ENCODE measurements at regions not wholly inside any gene's neighbourhood (a gene's known extent, or its start where the extent isn't known, plus 50 kb on each side); places are given as distances from the start of the nearest gene placed in this dataset.

DNA sequence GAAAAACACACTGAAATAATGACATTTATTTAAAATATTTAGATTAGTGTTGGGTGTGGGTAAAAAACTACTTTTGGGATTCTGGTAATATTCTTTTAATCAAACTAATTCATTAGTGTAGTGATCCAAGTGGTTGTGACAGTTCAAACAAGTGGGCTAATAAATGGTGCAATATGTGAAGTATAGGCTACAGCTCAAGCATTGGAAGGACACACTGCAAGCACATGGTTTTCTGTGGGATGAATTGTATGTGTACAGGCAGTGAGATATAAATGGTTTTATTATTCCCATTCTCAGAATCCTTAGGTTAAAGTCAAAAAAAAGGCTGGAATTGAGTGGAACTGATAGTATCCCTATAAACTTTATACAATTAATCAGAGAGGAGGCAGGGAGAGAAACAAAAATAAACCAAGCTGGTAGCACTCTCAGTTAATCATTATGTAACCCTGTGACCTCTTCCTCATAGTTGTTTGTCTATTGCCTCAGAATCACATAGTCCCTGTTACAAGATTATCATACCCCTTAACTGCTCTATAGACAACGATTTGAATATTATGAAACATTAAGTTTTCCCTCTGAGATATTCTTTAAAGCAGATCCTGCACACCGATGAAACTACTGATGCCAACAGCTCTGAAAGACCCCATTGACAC is 1755.4 kb upstream of the ACO1 start:
- TF ChIP-seq, protein P1, sequence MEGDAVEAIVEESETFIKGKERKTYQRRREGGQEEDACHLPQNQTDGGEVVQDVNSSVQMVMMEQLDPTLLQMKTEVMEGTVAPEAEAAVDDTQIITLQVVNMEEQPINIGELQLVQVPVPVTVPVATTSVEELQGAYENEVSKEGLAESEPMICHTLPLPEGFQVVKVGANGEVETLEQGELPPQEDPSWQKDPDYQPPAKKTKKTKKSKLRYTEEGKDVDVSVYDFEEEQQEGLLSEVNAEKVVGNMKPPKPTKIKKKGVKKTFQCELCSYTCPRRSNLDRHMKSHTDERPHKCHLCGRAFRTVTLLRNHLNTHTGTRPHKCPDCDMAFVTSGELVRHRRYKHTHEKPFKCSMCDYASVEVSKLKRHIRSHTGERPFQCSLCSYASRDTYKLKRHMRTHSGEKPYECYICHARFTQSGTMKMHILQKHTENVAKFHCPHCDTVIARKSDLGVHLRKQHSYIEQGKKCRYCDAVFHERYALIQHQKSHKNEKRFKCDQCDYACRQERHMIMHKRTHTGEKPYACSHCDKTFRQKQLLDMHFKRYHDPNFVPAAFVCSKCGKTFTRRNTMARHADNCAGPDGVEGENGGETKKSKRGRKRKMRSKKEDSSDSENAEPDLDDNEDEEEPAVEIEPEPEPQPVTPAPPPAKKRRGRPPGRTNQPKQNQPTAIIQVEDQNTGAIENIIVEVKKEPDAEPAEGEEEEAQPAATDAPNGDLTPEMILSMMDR (IDR thresholded peaks at IDR 0.05): no peak
- no peak for TF ChIP-seq POLR2AphosphoS5 (IDR thresholded peaks at IDR 0.05; ENCODE audit: low read depth, low read length)
